ENCODE measurements at regions not wholly inside any gene's neighbourhood (a gene's known extent, or its start where the extent isn't known, plus 50 kb on each side); places are given as distances from the start of the nearest gene placed in this dataset.
A peak's percentile ranks its signal among the peaks of the same experiment; 100 is the strongest.

GRCh38 chr3:43879166-43879565 lies 188.4 kb downstream of the ABHD5 start:
- peak; percentile 7 to 20 for DNase-seq (ENCODE audit: low spot score in 2 of 2)
- H3K4me1 ChIP-seq, result no peaks in the 10 kb centered on the region
- no peaks in the 10 kb centered on the region for H3K36me3 ChIP-seq (replicated peaks)
- peaks cover 6% of the 10 kb centered on the region; the same call in 1 of the 2 replicates for H3K27me3 ChIP-seq (ENCODE audit: low read depth)
- no peak overlapping the region for H3K4me3 ChIP-seq
- no peaks in the 10 kb centered on the region for H3K9me3 ChIP-seq
- in situ Hi-C loops (cut with MboI; ENCODE audit: low sequenced_read_pairs), result no loop called here

- no peak overlapping the region for H3K4me3 ChIP-seq
- H3K27me3 ChIP-seq (ENCODE audit: low read depth), result no peaks in the 10 kb centered on the region
- DNase-seq (ENCODE audit: low spot score in 2 of 2), result no peak
- H3K9me3 ChIP-seq, result no peaks in the 10 kb centered on the region
- H3K4me1 ChIP-seq, result no peaks in the 10 kb centered on the region
- in situ Hi-C loops (cut with MboI; ENCODE audit: low sequenced_read_pairs), result no loop called here
- no peaks in the 10 kb centered on the region for H3K36me3 ChIP-seq (replicated peaks)
These were observed 192.4 kb downstream of the ABHD5 start for GRCh38 chr3:43882976-43883680.

GRCh38 chr3:43883729-43884396 lies 193.1 kb downstream of the ABHD5 start:
- in situ Hi-C loops (cut with MboI; ENCODE audit: low sequenced_read_pairs), result no loop called here
- no peak for DNase-seq (ENCODE audit: low spot score in 2 of 2)
- Histone ChIP-seq H3K4me3 (no peak overlapping the region), H3K27me3 (ENCODE audit: low read depth) (no peaks in the 10 kb centered on the region), H3K36me3 (replicated peaks) (no peaks in the 10 kb centered on the region), H3K4me1 (no peaks in the 10 kb centered on the region), H3K9me3 (no peaks in the 10 kb centered on the region)

- in situ Hi-C loops (cut with MboI; ENCODE audit: low sequenced_read_pairs), result no loop called here
- Histone ChIP-seq H3K9me3 (no peaks in the 10 kb centered on the region), H3K4me3 (no peak overlapping the region), H3K4me1 (no peaks in the 10 kb centered on the region), H3K36me3 (replicated peaks) (no peaks in the 10 kb centered on the region), H3K27me3 (ENCODE audit: low read depth) (no peaks in the 10 kb centered on the region)
- no peak for DNase-seq (ENCODE audit: low spot score in 2 of 2)
These were observed 193.8 kb downstream of the ABHD5 start for GRCh38 chr3:43884581-43884980.

- Histone ChIP-seq H3K4me1 (no peaks in the 10 kb centered on the region), H3K36me3 (replicated peaks) (no peaks in the 10 kb centered on the region), H3K4me3 (no peak overlapping the region), H3K9me3 (no peaks in the 10 kb centered on the region), H3K27me3 (ENCODE audit: low read depth) (no peaks in the 10 kb centered on the region)
- in situ Hi-C loops (cut with MboI; ENCODE audit: low sequenced_read_pairs), result no loop called here
- no peak for DNase-seq (ENCODE audit: low spot score in 2 of 2)
These were observed 195.3 kb downstream of the ABHD5 start for GRCh38 chr3:43885908-43886618.

- Histone ChIP-seq H3K9me3 (no peaks in the 10 kb centered on the region), H3K4me3 (no peak overlapping the region), H3K36me3 (replicated peaks) (no peaks in the 10 kb centered on the region), H3K4me1 (no peaks in the 10 kb centered on the region), H3K27me3 (ENCODE audit: low read depth) (peaks cover 15% of the 10 kb centered on the region)
- DNase-seq (ENCODE audit: low spot score in 2 of 2), result no peak
- in situ Hi-C loops (cut with MboI; ENCODE audit: low sequenced_read_pairs), result no loop called here
These were observed 201.3 kb downstream of the ABHD5 start for GRCh38 chr3:43892061-43892460.

GRCh38 chr3:43892526-43892925 lies 201.8 kb downstream of the ABHD5 start:
- Histone ChIP-seq H3K4me3 (no peak overlapping the region), H3K27me3 (ENCODE audit: low read depth) (peaks cover 15% of the 10 kb centered on the region), H3K4me1 (no peaks in the 10 kb centered on the region), H3K9me3 (no peaks in the 10 kb centered on the region), H3K36me3 (replicated peaks) (no peaks in the 10 kb centered on the region)
- DNase-seq (ENCODE audit: low spot score in 2 of 2), result no peak
- in situ Hi-C loops (cut with MboI; ENCODE audit: low sequenced_read_pairs), result no loop called here

- in situ Hi-C loops (cut with MboI; ENCODE audit: low sequenced_read_pairs), result no loop called here
- Histone ChIP-seq H3K36me3 (replicated peaks) (no peaks in the 10 kb centered on the region), H3K4me3 (no peak overlapping the region), H3K9me3 (no peaks in the 10 kb centered on the region), H3K4me1 (no peaks in the 10 kb centered on the region), H3K27me3 (ENCODE audit: low read depth) (peaks cover 15% of the 10 kb centered on the region)
- no peak for DNase-seq (ENCODE audit: low spot score in 2 of 2)
These were observed 203.0 kb downstream of the ABHD5 start for GRCh38 chr3:43893727-43894126.

- H3K4me1 ChIP-seq, result no peaks in the 10 kb centered on the region
- no peak for DNase-seq (ENCODE audit: low spot score in 2 of 2)
- no peak overlapping the region for H3K4me3 ChIP-seq
- H3K27me3 ChIP-seq (ENCODE audit: low read depth), result peaks cover 15% of the 10 kb centered on the region
- in situ Hi-C loops (cut with MboI; ENCODE audit: low sequenced_read_pairs), result no loop called here
- no peaks in the 10 kb centered on the region for H3K36me3 ChIP-seq (replicated peaks)
- no peaks in the 10 kb centered on the region for H3K9me3 ChIP-seq
These were observed 203.7 kb downstream of the ABHD5 start for GRCh38 chr3:43894176-43895049.

- Histone ChIP-seq H3K4me1 (no peaks in the 10 kb centered on the region), H3K27me3 (ENCODE audit: low read depth) (peaks cover 15% of the 10 kb centered on the region), H3K36me3 (replicated peaks) (no peaks in the 10 kb centered on the region), H3K4me3 (no peak overlapping the region), H3K9me3 (no peaks in the 10 kb centered on the region)
- no peak for DNase-seq (ENCODE audit: low spot score in 2 of 2)
- in situ Hi-C loops (cut with MboI; ENCODE audit: low sequenced_read_pairs), result no loop called here
These were observed 204.8 kb downstream of the ABHD5 start for GRCh38 chr3:43895573-43895972.

- no peaks in the 10 kb centered on the region for H3K36me3 ChIP-seq (replicated peaks)
- DNase-seq (ENCODE audit: low spot score in 2 of 2), result no peak
These were observed 211.7 kb downstream of the ABHD5 start for GRCh38 chr3:43902415-43902814.

GRCh38 chr3:43905157-43905556 lies 214.4 kb downstream of the ABHD5 start:
- H3K27me3 ChIP-seq (ENCODE audit: low read depth), result 0 out of 2 replicates have a peak, but pooled peaks cover 3% of the 10 kb centered on the region
- H3K9me3 ChIP-seq, result no peaks in the 10 kb centered on the region

More at GRCh38 chr3:43902415-43902814, 211.7 kb downstream of the ABHD5 start:
- Histone ChIP-seq H3K4me1 (no peaks in the 10 kb centered on the region), H3K9me3 (no peaks in the 10 kb centered on the region), H3K27me3 (ENCODE audit: low read depth) (0 out of 2 replicates have a peak, but pooled peaks cover under 1% of the 10 kb centered on the region), H3K4me3 (no peak overlapping the region)
- in situ Hi-C loops (cut with MboI; ENCODE audit: low sequenced_read_pairs), result no loop called here

GRCh38 chr3:43906849-43907507 lies 216.2 kb downstream of the ABHD5 start:
- Histone ChIP-seq H3K27me3 (ENCODE audit: low read depth) (0 out of 2 replicates have a peak, but pooled peaks cover 3% of the 10 kb centered on the region), H3K4me1 (no peaks in the 10 kb centered on the region), H3K36me3 (replicated peaks) (no peaks in the 10 kb centered on the region), H3K4me3 (no peak overlapping the region), H3K9me3 (no peaks in the 10 kb centered on the region)
- no peak for DNase-seq (ENCODE audit: low spot score in 2 of 2)
- in situ Hi-C loops (cut with MboI; ENCODE audit: low sequenced_read_pairs), result no loop called here

More at GRCh38 chr3:43905157-43905556, 214.4 kb downstream of the ABHD5 start:
- in situ Hi-C loops (cut with MboI; ENCODE audit: low sequenced_read_pairs), result no loop called here
- Histone ChIP-seq H3K4me3 (no peak overlapping the region), H3K36me3 (replicated peaks) (no peaks in the 10 kb centered on the region), H3K4me1 (no peaks in the 10 kb centered on the region)
- DNase-seq (ENCODE audit: low spot score in 2 of 2), result no peak
